ENCODE measurements at regions not wholly inside any gene's neighbourhood (a gene's known extent, or its start where the extent isn't known, plus 50 kb on each side); places are given as distances from the start of the nearest gene placed in this dataset.

DNA sequence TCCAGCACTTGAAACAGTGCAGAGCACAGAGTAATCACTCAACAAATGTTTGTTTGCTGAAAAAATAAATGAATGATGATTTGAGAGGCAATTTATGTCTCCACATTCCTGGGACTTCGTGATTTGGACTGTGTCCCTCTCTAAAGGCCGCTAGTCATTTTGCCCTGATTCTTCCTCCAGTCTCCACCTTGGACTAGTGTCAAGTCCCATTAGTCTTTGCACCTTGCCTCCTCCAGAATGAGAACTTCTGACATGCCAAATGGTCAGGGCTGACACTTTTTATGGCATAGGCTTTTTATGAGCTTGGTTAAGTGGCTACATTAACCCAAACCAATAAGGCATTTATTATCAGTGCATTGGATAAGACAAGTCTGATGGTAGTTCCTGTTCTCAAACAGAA is 65.1 kb upstream of the POF1B start:
- Histone ChIP-seq H3K36me3 (ENCODE audit: low read depth) (no peaks in the 10 kb centered on the region), H3K9me3 (no peaks in the 10 kb centered on the region), H3K4me3 (no peak overlapping the region), H3K4me1 (ENCODE audit: low read depth) (no peaks in the 10 kb centered on the region)
- DNase-seq = no peak
- ATAC-seq = peak; percentile 60
- TF ChIP-seq, protein P1, sequence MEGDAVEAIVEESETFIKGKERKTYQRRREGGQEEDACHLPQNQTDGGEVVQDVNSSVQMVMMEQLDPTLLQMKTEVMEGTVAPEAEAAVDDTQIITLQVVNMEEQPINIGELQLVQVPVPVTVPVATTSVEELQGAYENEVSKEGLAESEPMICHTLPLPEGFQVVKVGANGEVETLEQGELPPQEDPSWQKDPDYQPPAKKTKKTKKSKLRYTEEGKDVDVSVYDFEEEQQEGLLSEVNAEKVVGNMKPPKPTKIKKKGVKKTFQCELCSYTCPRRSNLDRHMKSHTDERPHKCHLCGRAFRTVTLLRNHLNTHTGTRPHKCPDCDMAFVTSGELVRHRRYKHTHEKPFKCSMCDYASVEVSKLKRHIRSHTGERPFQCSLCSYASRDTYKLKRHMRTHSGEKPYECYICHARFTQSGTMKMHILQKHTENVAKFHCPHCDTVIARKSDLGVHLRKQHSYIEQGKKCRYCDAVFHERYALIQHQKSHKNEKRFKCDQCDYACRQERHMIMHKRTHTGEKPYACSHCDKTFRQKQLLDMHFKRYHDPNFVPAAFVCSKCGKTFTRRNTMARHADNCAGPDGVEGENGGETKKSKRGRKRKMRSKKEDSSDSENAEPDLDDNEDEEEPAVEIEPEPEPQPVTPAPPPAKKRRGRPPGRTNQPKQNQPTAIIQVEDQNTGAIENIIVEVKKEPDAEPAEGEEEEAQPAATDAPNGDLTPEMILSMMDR (IDR thresholded peaks at IDR 0.05) = no peak
- intact Hi-C loops (cut with DNase I, micrococcal nuclease) = no loop called here

All from mucosa of descending colon (tissue), 3 donors.